ENCODE measurements at regions not wholly inside any gene's neighbourhood (a gene's known extent, or its start where the extent isn't known, plus 50 kb on each side); places are given as distances from the start of the nearest gene placed in this dataset.

DNA sequence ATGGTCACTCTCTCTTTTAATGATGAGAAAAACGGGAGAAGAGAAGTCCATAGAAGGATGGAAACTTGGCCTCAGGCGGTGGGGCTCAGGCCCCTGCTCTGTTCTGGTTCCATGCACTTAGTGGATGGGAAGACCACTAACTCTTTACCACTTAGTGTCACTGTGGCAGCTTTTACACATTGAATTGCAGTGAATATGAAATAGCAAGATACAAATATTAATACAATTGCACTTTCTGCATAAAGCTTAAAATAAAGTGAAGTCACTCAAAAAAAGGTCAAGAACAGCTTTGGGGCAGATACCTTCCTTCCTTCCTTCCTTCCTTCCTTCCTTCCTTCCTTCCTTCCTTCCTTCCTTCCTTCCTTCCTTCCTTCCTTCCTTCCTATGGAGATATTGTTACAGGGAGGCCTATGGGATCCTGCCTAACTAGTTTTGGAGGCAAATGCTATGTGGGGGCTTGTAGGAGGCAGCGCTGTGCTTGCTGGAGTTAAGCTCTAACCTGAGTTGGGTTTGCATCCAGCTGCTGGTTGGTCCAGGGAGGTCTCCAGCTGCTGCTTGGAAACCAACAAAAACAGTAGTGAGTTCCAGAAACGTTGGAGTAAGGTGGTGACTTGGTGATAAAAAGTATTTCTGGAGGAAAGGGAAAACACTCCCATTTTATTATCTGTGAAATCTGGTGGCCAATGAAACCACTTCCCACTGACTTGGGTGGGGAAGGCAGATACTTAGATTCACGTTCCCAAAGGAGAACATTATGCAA lies 62.3 kb upstream of the NKX2-2 start:
- 78% methylated on average over 5 of the region's 5 CpGs for WGBS
- Histone ChIP-seq H3K36me3 (ENCODE audit: insufficient read depth, low read length) (no peaks in the 10 kb centered on the region), H3K27ac (ENCODE audit: low read depth, low read length) (no peak overlapping the region), H3K9me3 (ENCODE audit: insufficient read depth, low read depth, low read length) (no peaks in the 10 kb centered on the region), H3K27me3 (ENCODE audit: insufficient read depth, low read length) (no peaks in the 10 kb centered on the region), H3K4me3 (ENCODE audit: low read length) (no peak overlapping the region), H3K4me1 (ENCODE audit: insufficient read depth, low read length) (peaks cover 8% of the 10 kb centered on the region), H3K9ac (ENCODE audit: low read depth, low read length) (no peak overlapping the region)

GRCh38 chr20:21575167-21575566 lies 61.3 kb upstream of the NKX2-2 start:
- Histone ChIP-seq H3K9me3 (ENCODE audit: insufficient read depth, low read depth, low read length) (no peaks in the 10 kb centered on the region), H3K27ac (ENCODE audit: low read depth, low read length) (no peak overlapping the region), H3K36me3 (ENCODE audit: insufficient read depth, low read length) (no peaks in the 10 kb centered on the region), H3K4me3 (ENCODE audit: low read length) (no peak overlapping the region), H3K27me3 (ENCODE audit: insufficient read depth, low read length) (no peaks in the 10 kb centered on the region), H3K9ac (ENCODE audit: low read depth, low read length) (no peak overlapping the region), H3K4me1 (ENCODE audit: insufficient read depth, low read length) (peaks cover 16% of the 10 kb centered on the region)
- WGBS = 89% methylated on average over 3 of the region's 3 CpGs

- Histone ChIP-seq H3K4me3 (ENCODE audit: low read length) (no peak overlapping the region), H3K36me3 (ENCODE audit: insufficient read depth, low read length) (no peaks in the 10 kb centered on the region), H3K4me1 (ENCODE audit: insufficient read depth, low read length) (peaks cover 24% of the 10 kb centered on the region), H3K9ac (ENCODE audit: low read depth, low read length) (no peak overlapping the region), H3K27me3 (ENCODE audit: insufficient read depth, low read length) (no peaks in the 10 kb centered on the region), H3K9me3 (ENCODE audit: insufficient read depth, low read depth, low read length) (no peaks in the 10 kb centered on the region), H3K27ac (ENCODE audit: low read depth, low read length) (no peak overlapping the region)
- 93% methylated on average over 13 of the region's 13 CpGs for WGBS
These were observed 60.6 kb upstream of the NKX2-2 start for GRCh38 chr20:21574443-21574842.

GRCh38 chr20:21573259-21573658 lies 59.4 kb upstream of the NKX2-2 start:
- WGBS = 82% methylated on average over 5 of the region's 5 CpGs
- no peaks in the 10 kb centered on the region for H3K9me3 ChIP-seq (ENCODE audit: insufficient read depth, low read depth, low read length)
- no peaks in the 10 kb centered on the region for H3K36me3 ChIP-seq (ENCODE audit: insufficient read depth, low read length)
- no peak overlapping the region for H3K27ac ChIP-seq (ENCODE audit: low read depth, low read length)
- no peaks in the 10 kb centered on the region for H3K27me3 ChIP-seq (ENCODE audit: insufficient read depth, low read length)
- H3K4me3 ChIP-seq (ENCODE audit: low read length) = no peak overlapping the region
- no peak overlapping the region for H3K9ac ChIP-seq (ENCODE audit: low read depth, low read length)
- H3K4me1 ChIP-seq (ENCODE audit: insufficient read depth, low read length) = peaks cover 25% of the 10 kb centered on the region

- H3K27me3 ChIP-seq (ENCODE audit: insufficient read depth, low read length) = no peaks in the 10 kb centered on the region
- H3K36me3 ChIP-seq (ENCODE audit: insufficient read depth, low read length) = no peaks in the 10 kb centered on the region
- peaks cover 25% of the 10 kb centered on the region for H3K4me1 ChIP-seq (ENCODE audit: insufficient read depth, low read length)
- H3K27ac ChIP-seq (ENCODE audit: low read depth, low read length) = no peak overlapping the region
- no peak overlapping the region for H3K9ac ChIP-seq (ENCODE audit: low read depth, low read length)
- H3K9me3 ChIP-seq (ENCODE audit: insufficient read depth, low read depth, low read length) = no peaks in the 10 kb centered on the region
- H3K4me3 ChIP-seq (ENCODE audit: low read length) = no peak overlapping the region
- WGBS = 42% methylated on average over 13 of the region's 15 CpGs
These were observed 58.2 kb upstream of the NKX2-2 start for GRCh38 chr20:21571841-21572690.

DNA sequence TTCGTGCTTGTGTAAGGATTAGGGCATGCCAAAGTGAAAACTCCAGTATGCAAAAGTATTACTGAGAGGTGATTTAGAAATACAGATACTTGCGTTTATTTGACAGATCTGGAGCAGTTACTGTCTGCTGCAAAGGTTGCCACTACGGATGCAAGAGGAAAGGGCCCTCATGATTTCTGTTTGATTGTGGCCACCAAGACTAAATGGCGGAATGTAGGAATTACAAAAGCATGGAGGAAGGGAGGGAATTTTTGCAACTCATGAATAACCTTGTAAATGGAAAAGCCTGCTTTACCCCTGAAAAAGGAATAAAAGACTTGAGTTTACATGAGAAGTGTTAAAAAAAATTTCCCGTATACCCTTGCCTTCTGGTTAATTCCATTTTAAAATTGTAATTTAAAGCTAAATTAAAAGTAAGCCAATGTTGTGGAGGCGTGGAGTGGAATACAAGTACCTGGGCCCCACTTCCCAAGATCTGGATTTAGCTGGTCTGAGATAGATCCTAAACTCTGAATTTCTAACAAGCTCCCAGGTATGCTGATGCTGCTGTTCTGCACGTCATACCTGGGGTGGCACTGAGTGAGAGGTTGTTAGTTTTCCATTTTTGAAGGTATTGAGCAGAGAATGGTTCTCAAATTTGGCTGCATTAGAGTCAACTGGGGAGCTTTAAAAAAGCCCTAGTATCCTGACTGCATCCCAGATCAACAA lies 56.6 kb upstream of the NKX2-2 start:
- Histone ChIP-seq H3K4me3 (ENCODE audit: low read length) (no peak overlapping the region), H3K36me3 (ENCODE audit: insufficient read depth, low read length) (no peaks in the 10 kb centered on the region), H3K27ac (ENCODE audit: low read depth, low read length) (peak overlapping the region; percentile 51; the same call in 1 of the 2 replicates), H3K9ac (ENCODE audit: low read depth, low read length) (no peak overlapping the region; the same call in 1 of the 2 replicates), H3K27me3 (ENCODE audit: insufficient read depth, low read length) (no peaks in the 10 kb centered on the region), H3K4me1 (ENCODE audit: insufficient read depth, low read length) (peaks cover 25% of the 10 kb centered on the region), H3K9me3 (ENCODE audit: insufficient read depth, low read depth, low read length) (no peaks in the 10 kb centered on the region)
- WGBS = 42% methylated on average over 6 of the region's 7 CpGs

DNA sequence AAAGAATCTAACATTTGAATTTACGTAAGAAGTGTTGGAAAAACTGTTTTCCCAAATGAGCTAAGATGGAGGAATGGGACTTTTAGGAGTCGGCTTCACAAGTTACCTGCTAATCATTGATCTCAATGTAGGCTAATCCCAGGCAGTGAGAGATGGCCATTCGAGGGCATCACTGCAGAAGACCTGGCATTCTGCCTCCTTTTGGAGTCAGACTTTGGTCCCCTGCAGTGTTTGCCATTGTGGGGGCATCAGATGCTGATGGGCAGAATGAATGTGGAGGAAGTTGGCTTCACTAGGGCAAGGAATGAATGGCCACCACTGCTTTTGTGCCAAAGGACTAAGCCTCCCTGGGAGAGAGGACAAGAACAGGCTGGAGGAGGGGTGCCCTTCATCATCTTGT lies 55.7 kb upstream of the NKX2-2 start:
- H3K9me3 ChIP-seq (ENCODE audit: insufficient read depth, low read depth, low read length) = no peaks in the 10 kb centered on the region
- no peak overlapping the region for H3K9ac ChIP-seq (ENCODE audit: low read depth, low read length)
- peaks cover 25% of the 10 kb centered on the region for H3K4me1 ChIP-seq (ENCODE audit: insufficient read depth, low read length)
- H3K27ac ChIP-seq (ENCODE audit: low read depth, low read length) = no peak overlapping the region; the same call in 1 of the 2 replicates
- WGBS = 92% methylated on average over 3 of the region's 3 CpGs
- no peaks in the 10 kb centered on the region for H3K36me3 ChIP-seq (ENCODE audit: insufficient read depth, low read length)
- H3K4me3 ChIP-seq (ENCODE audit: low read length) = no peak overlapping the region
- no peaks in the 10 kb centered on the region for H3K27me3 ChIP-seq (ENCODE audit: insufficient read depth, low read length)

DNA sequence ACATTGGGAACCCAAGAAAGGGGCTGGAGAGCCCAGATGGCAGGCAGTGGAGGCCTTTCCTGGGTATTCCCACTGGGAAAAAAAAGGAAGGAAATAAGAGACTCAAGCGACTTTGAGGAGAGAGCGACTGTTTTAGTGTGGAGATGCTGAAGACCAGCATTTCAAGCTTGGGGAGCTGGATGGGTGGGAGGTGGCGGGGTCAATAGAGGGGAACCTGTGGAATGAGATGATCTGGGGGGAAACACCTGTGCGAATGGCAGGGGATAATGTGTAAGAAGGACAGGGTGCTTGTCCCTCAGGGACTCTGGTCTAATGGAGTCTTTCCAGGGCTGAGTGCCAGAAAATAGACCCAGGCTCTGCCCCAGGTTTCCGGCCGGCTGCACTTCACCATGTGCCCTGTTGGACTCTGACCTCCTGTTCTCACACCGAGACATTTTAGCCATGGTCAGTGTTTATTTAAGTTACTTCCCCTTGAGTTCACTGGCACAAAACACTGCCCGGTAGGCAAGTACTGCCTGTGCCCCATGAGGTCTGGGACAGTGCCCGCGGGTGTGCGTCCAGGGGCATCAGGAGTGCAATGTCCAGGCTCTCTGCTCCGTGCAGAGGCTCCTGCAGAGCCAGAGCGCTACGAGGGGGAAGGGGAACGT lies 50.4 kb upstream of the NKX2-2 start:
- Histone ChIP-seq H3K4me3 (ENCODE audit: low read length) (no peak overlapping the region), H3K27me3 (ENCODE audit: insufficient read depth, low read length) (no peaks in the 10 kb centered on the region)
- WGBS = 93% methylated on average over 15 of the region's 15 CpGs

More for the DNA sequence above, 50.4 kb upstream of the NKX2-2 start:
- Histone ChIP-seq H3K36me3 (ENCODE audit: insufficient read depth, low read length) (no peaks in the 10 kb centered on the region), H3K4me1 (ENCODE audit: insufficient read depth, low read length) (no peaks in the 10 kb centered on the region; the same call in 1 of the 2 replicates), H3K9me3 (ENCODE audit: insufficient read depth, low read depth, low read length) (no peaks in the 10 kb centered on the region), H3K9ac (ENCODE audit: low read depth, low read length) (no peak overlapping the region), H3K27ac (ENCODE audit: low read depth, low read length) (no peak overlapping the region)

All from HUES64 (cell line).